IMR-90 (cell line): ENCODE measurements at regions not wholly inside any gene's neighbourhood (a gene's known extent, or its start where the extent isn't known, plus 50 kb on each side); places are given as distances from the start of the nearest gene placed in this dataset.

Experiments
- ATAC-seq: fragments of 200-7000 bp; cut with Tn5 transposase; 2 replicates; pipeline ENCODE4 v1.9.1; 2020; ENCODE audit warnings: low read depth, mild to moderate bottlenecking, moderate library complexity
- BruUV-seq: library from RNA; stranded (reverse); fragments of 400-500 nt; replicated peaks from 2 replicates; lab custom pipeline; 2021; lab: Mats Ljungman, UMichigan
- CTCF ChIA-PET: fragments of 300-600 bp; formaldehyde crosslinking; extraction: SDS; loops from one replicate; lab custom pipeline; 2021; ENCODE audit warnings: antibody characterized with exemption; lab: Yijun Ruan, JAX
- POLR2A ChIA-PET: fragments of 300-600 bp; sonication (Branson Sonifier 250); formaldehyde crosslinking; loops from one replicate; lab custom pipeline; 2022; ENCODE audit warnings: antibody characterized with exemption; ENCODE audit not compliant: unreplicated experiment; lab: Charles Lee
- DNase-seq: peaks from one replicate; pipeline ENCODE4 v3.0.0; 2013
- H2AFZ ChIP-seq: replicated peaks from 2 replicates; pipeline ENCODE3; 2013; ENCODE audit warnings: low read length, mild to moderate bottlenecking; ENCODE audit not compliant: poor library complexity
- H2AK5ac ChIP-seq: 2 replicates; pipeline ENCODE4 v1.6.1; 2013; ENCODE audit warnings: low read depth, low read length, inconsistent platforms
- H2AK9ac ChIP-seq: replicated peaks from 2 replicates; pipeline ENCODE3; 2013; ENCODE audit warnings: mild to moderate bottlenecking, low read depth, low read length, moderate library complexity; ENCODE audit not compliant: poor library complexity
- H2BK120ac ChIP-seq: 2 replicates; pipeline ENCODE4 v1.6.1; 2013; ENCODE audit warnings: low read depth, low read length, inconsistent platforms
- H2BK15ac ChIP-seq: 3 replicates; pipeline ENCODE4 v1.6.1; 2013; ENCODE audit warnings: low read depth, low read length, inconsistent platforms
- H2BK20ac ChIP-seq: 2 replicates; pipeline ENCODE4 v1.6.1; 2013; ENCODE audit warnings: low read depth, mild to moderate bottlenecking, inconsistent platforms, low read length, moderate library complexity
- H2BK5ac ChIP-seq: 2 replicates; pipeline ENCODE4 v1.6.1; 2013; ENCODE audit warnings: mild to moderate bottlenecking, low read depth, low read length, inconsistent platforms; ENCODE audit not compliant: poor library complexity, severe bottlenecking
- H3K14ac ChIP-seq: replicated peaks from 2 replicates; pipeline ENCODE4 v1.6.1; 2013; ENCODE audit warnings: low read depth, low read length, inconsistent platforms
- H3K18ac ChIP-seq: 2 replicates; pipeline ENCODE4 v1.6.1; 2013; ENCODE audit warnings: low read depth, low read length, control low read depth
- H3K23ac ChIP-seq: 2 replicates; pipeline ENCODE4 v1.6.1; 2013; ENCODE audit warnings: low read depth, low read length, inconsistent platforms
- H3K27ac ChIP-seq: 2 replicates; pipeline ENCODE4 v1.5.1; 2013; ENCODE audit warnings: mild to moderate bottlenecking, control low read depth, low read length; ENCODE audit not compliant: insufficient read depth
- H3K27me3 ChIP-seq: 2 replicates; pipeline ENCODE4 v1.6.1; 2013; ENCODE audit warnings: low read length; ENCODE audit not compliant: control insufficient read depth, insufficient read depth
- H3K36me3 ChIP-seq: 2 replicates; pipeline ENCODE4 v1.6.1; 2013; ENCODE audit warnings: low read length, mixed read lengths; ENCODE audit not compliant: control insufficient read depth, insufficient read depth
- H3K4ac ChIP-seq: 2 replicates; pipeline ENCODE4 v1.6.1; 2013; ENCODE audit warnings: low read depth, low read length, inconsistent platforms
- H3K4me1 ChIP-seq: 2 replicates; pipeline ENCODE4 v1.6.1; 2013; ENCODE audit warnings: low read length, mixed read lengths; ENCODE audit not compliant: control insufficient read depth, insufficient read depth
- H3K4me2 ChIP-seq: 2 replicates; pipeline ENCODE4 v1.6.1; 2013; ENCODE audit warnings: low read depth, mild to moderate bottlenecking, control low read depth, low read length, moderate library complexity
- H3K4me3 ChIP-seq: 2 replicates; pipeline ENCODE4 v1.5.1; 2013; ENCODE audit warnings: low read depth, mild to moderate bottlenecking, control low read depth, low read length, moderate library complexity; ENCODE audit not compliant: insufficient read depth
- H3K56ac ChIP-seq: 2 replicates; pipeline ENCODE4 v1.6.1; 2013; ENCODE audit warnings: low read length, inconsistent platforms; ENCODE audit not compliant: insufficient read depth; ENCODE audit errors: extremely low read depth
- H3K79me1 ChIP-seq, 2 experiments: 2 replicates each; pipeline ENCODE4 v1.6.1; 2013; ENCODE audit warnings: low read length in 2 of 2, inconsistent platforms in 1 of 2, low read depth in 1 of 2
- H3K9ac ChIP-seq: 2 replicates; pipeline ENCODE4 v1.6.1; 2013; ENCODE audit warnings: low read depth, low read length, control low read depth
- H3K9me1 ChIP-seq: 2 replicates; pipeline ENCODE4 v1.6.1; 2013; ENCODE audit warnings: low read length, inconsistent platforms; ENCODE audit not compliant: insufficient read depth
- H3K9me3 ChIP-seq: 2 replicates; pipeline ENCODE4 v1.6.1; 2013; ENCODE audit warnings: low read length; ENCODE audit not compliant: control insufficient read depth, insufficient read depth
- H4K20me1 ChIP-seq: 2 replicates; pipeline ENCODE4 v1.6.1; 2013; ENCODE audit warnings: low read length, inconsistent platforms; ENCODE audit not compliant: insufficient read depth
- H4K5ac ChIP-seq: 2 replicates; pipeline ENCODE4 v1.6.1; 2013; ENCODE audit warnings: mild to moderate bottlenecking, low read depth, low read length, control low read depth
- H4K8ac ChIP-seq, 2 experiments: 2 replicates each; pipeline ENCODE4 v1.6.1; 2013; ENCODE audit warnings: low read depth in 2 of 2, low read length in 2 of 2, control low read depth in 1 of 2, inconsistent platforms in 1 of 2
- H4K91ac ChIP-seq: 2 replicates; pipeline ENCODE4 v1.6.1; 2013; ENCODE audit warnings: low read depth, low read length, inconsistent platforms; ENCODE audit not compliant: insufficient read depth
- BHLHE40 ChIP-seq: fragments of 150-350 bp; IDR thresholded peaks from 2 replicates; pipeline ENCODE4 v1.6.1; 2016; ENCODE audit warnings: mild to moderate bottlenecking, low read depth, low read length
- CEBPB ChIP-seq: IDR thresholded peaks from 2 replicates; pipeline ENCODE4 v1.6.1; 2012; ENCODE audit warnings: low read depth, low read length, improper control_type of control experiment
- CHD1 ChIP-seq: IDR thresholded peaks from 2 replicates; pipeline ENCODE4 v1.6.1; 2012; ENCODE audit warnings: low read depth, low read length, improper control_type of control experiment
- CTCF ChIP-seq: conservative IDR thresholded peaks from 2 replicates; pipeline ENCODE4 v1.5.1; 2012; ENCODE audit warnings: mild to moderate bottlenecking, low read depth, low read length, improper control_type of control experiment
- FOS ChIP-seq: fragments of 150-350 bp; IDR thresholded peaks from 2 replicates; pipeline ENCODE4 v1.6.1; 2016; ENCODE audit warnings: low read depth, low read length
- MAFK ChIP-seq: IDR thresholded peaks from 2 replicates; pipeline ENCODE4 v1.6.1; 2012; ENCODE audit warnings: low read depth, low read length, improper control_type of control experiment
- MAZ ChIP-seq: IDR thresholded peaks from 2 replicates; pipeline ENCODE4 v1.6.1; 2012; ENCODE audit warnings: low read depth, mild to moderate bottlenecking, low read length, improper control_type of control experiment, moderate library complexity, borderline replicate concordance
- MXI1 ChIP-seq: IDR thresholded peaks from 2 replicates; pipeline ENCODE4 v1.6.1; 2012; ENCODE audit warnings: low read depth, mild to moderate bottlenecking, low read length, moderate library complexity, borderline replicate concordance
- NFE2L2 ChIP-seq: fragments of 150-350 bp; IDR thresholded peaks from 2 replicates; pipeline ENCODE4 v1.6.1; 2016; ENCODE audit warnings: low read depth, mild to moderate bottlenecking, low read length
- POLR2A ChIP-seq: IDR thresholded peaks from 2 replicates; pipeline ENCODE4 v1.6.1; 2012; ENCODE audit warnings: mild to moderate bottlenecking, low read depth, low read length
- RCOR1 ChIP-seq: IDR thresholded peaks from 2 replicates; pipeline ENCODE4 v1.6.1; 2012; ENCODE audit warnings: mild to moderate bottlenecking, low read length, improper control_type of control experiment; ENCODE audit not compliant: insufficient replicate concordance
- USF2 ChIP-seq: fragments of 150-350 bp; IDR thresholded peaks from 2 replicates; pipeline ENCODE4 v1.6.1; 2017; ENCODE audit warnings: mild to moderate bottlenecking, antibody characterized with exemption, low read length, low read depth
- WGBS, 2 experiments: methylation state at CpG; one replicate each; pipeline versions ENCODE4 v1.1.5 to v1.1.7; 2013; ENCODE audit warnings: missing lambda C conversion rate in 2 of 2; ENCODE audit not compliant: insufficient read length in 1 of 2; ENCODE audit errors: extremely low coverage in 2 of 2; 5-methylcytosine and 5-hydroxymethylcytosine counted together
- dilution Hi-C: fragments of 300-500 bp; cut with HindIII; formaldehyde crosslinking; loops from one replicate; pipeline ENCODE4 v1.14.3; 2018; ENCODE audit warnings: low sequenced_read_pairs; ENCODE audit not compliant: unreplicated experiment
- in situ Hi-C: fragments of 300-500 bp; cut with MboI; formaldehyde crosslinking; loops from 3 replicates; pipeline ENCODE4 v1.14.3; 2019; ENCODE audit warnings: low sequenced_read_pairs, inconsistent platforms, mixed read lengths
- intact Hi-C: fragments of 100-400 bp; cut with micrococcal nuclease; formaldehyde crosslinking; loops from 2 replicates; pipeline ENCODE4 v1.10.0; 2022

- no peaks in the 10 kb centered on the region for H3K27me3 ChIP-seq
- H2AFZ ChIP-seq: no peak overlapping the region
- dilution Hi-C loops (no loop called here), intact Hi-C loops (no loop called here), in situ Hi-C loops (no loop called here)
- no peak overlapping the region for H3K56ac ChIP-seq
- no peak for TF ChIP-seq CHD1
- no peak for TF ChIP-seq RCOR1
- TF ChIP-seq FOS: no peak
- no peak for TF ChIP-seq NFE2L2
- no peak for TF ChIP-seq USF2
- no peak for TF ChIP-seq CEBPB
- no peak for TF ChIP-seq MAZ
- TF ChIP-seq CTCF: no peak
- TF ChIP-seq POLR2A: no peak
- TF ChIP-seq MXI1: no peak
- TF ChIP-seq BHLHE40: no peak
- no peak for TF ChIP-seq MAFK
- no peaks in the 10 kb centered on the region for H3K4me1 ChIP-seq
- H3K9me1 ChIP-seq: no peaks in the 10 kb centered on the region
- H3K4ac ChIP-seq: no peak overlapping the region
- POLR2A ChIA-PET: no interaction called here
- ATAC-seq (no peak), DNase-seq (no peak)
- no peak overlapping the region for H4K8ac ChIP-seq
- H3K27ac ChIP-seq: no peak overlapping the region
- H3K23ac ChIP-seq: no peak overlapping the region
- H3K4me3 ChIP-seq: no peak overlapping the region
- no peak overlapping the region for H2BK5ac ChIP-seq
- CTCF ChIA-PET: no interaction called here
- H4K5ac ChIP-seq: no peak overlapping the region
- no peak overlapping the region for H2BK20ac ChIP-seq
- no peaks in the 10 kb centered on the region for H3K36me3 ChIP-seq
- peaks cover 2% of the 10 kb centered on the region; the same call in 1 of the 2 replicates for H3K9me3 ChIP-seq
- no peak overlapping the region for H3K14ac ChIP-seq
- H3K18ac ChIP-seq: no peak overlapping the region
- WGBS, 2 experiments: 63% methylated on average over 3 of the region's 4 CpGs; no CpG with 5 or more reads in 1 of the 2 experiments
- no peaks in the 10 kb centered on the region for H4K20me1 ChIP-seq
- H2BK15ac ChIP-seq: no peak overlapping the region
- no peak overlapping the region for H3K9ac ChIP-seq
- H2BK120ac ChIP-seq: no peak overlapping the region
- no peak overlapping the region for H2AK9ac ChIP-seq
- H3K79me1 ChIP-seq: no peaks in the 10 kb centered on the region
- no peak overlapping the region for H3K4me2 ChIP-seq
- BruUV-seq: no TSS peak
- no peak overlapping the region for H2AK5ac ChIP-seq
- no peak overlapping the region for H4K91ac ChIP-seq
Observed at GRCh38 chr2:14781142-14781541, 148.6 kb downstream of the LRATD1 start.
